ENCODE measurements at regions not wholly inside any gene's neighbourhood (a gene's known extent, or its start where the extent isn't known, plus 50 kb on each side); places are given as distances from the start of the nearest gene placed in this dataset.

GRCh38 chr2:216569765-216570164 is 63.5 kb upstream of the IGFBP2 start:
- TF ChIP-seq, protein P1, sequence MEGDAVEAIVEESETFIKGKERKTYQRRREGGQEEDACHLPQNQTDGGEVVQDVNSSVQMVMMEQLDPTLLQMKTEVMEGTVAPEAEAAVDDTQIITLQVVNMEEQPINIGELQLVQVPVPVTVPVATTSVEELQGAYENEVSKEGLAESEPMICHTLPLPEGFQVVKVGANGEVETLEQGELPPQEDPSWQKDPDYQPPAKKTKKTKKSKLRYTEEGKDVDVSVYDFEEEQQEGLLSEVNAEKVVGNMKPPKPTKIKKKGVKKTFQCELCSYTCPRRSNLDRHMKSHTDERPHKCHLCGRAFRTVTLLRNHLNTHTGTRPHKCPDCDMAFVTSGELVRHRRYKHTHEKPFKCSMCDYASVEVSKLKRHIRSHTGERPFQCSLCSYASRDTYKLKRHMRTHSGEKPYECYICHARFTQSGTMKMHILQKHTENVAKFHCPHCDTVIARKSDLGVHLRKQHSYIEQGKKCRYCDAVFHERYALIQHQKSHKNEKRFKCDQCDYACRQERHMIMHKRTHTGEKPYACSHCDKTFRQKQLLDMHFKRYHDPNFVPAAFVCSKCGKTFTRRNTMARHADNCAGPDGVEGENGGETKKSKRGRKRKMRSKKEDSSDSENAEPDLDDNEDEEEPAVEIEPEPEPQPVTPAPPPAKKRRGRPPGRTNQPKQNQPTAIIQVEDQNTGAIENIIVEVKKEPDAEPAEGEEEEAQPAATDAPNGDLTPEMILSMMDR (IDR thresholded peaks at IDR 0.05; ENCODE audit: borderline replicate concordance, extremely low read depth, low read length, poor library complexity, severe bottlenecking) = no peak
- no peak for TF ChIP-seq EZH2 (IDR thresholded peaks at IDR 0.05; ENCODE audit: borderline replicate concordance, low read depth, low read length, severe bottlenecking)
- Histone ChIP-seq H3K4me3 (ENCODE audit: low read depth in 1 of 2, low read length in 2 of 2) (no peak overlapping the region), H3K4me1 (ENCODE audit: insufficient read depth, low read length) (no peaks in the 10 kb centered on the region), H3K36me3 (ENCODE audit: insufficient read depth, low read length) (no peaks in the 10 kb centered on the region), H3K27me3 (ENCODE audit: insufficient read depth, low read length, poor library complexity) (no peaks in the 10 kb centered on the region), H4K20me1 (ENCODE audit: insufficient read depth, low read length) (no peaks in the 10 kb centered on the region), H3K27ac (ENCODE audit: low read length) (no peak overlapping the region), H2AFZ (ENCODE audit: low read depth, low read length) (no peak overlapping the region), H3K9ac (ENCODE audit: low read depth, low read length) (no peak overlapping the region), H3K4me2 (ENCODE audit: insufficient read depth, low read length) (no peak overlapping the region), H3K9me3 (ENCODE audit: insufficient read depth, low read length, severe bottlenecking) (no peaks in the 10 kb centered on the region), H3K79me2 (ENCODE audit: insufficient read depth, low read length) (no peaks in the 10 kb centered on the region)
- no peak for DNase-seq
- no peak for ATAC-seq (ENCODE audit: insufficient read depth, low read depth)

DNA sequence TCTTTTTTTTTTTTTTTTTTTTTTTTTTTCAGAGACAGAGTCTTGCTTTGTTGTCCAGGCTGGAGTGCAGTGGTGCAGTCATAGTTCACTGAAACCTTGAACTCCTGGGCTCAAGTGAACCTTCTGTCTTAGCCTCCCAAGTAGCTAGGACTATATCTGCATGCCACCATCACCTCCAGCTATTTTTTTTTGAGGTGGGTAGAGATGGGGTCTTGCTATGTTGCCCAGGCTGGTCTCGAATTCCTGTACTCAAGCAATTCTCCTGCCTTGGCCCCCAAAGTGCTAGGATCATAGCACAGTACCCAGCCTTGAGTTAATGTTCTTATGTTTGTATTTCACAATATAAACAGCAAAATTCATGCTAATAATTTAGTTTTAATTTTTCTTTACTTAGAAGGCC is 62.9 kb upstream of the IGFBP2 start:
- H3K4me1 ChIP-seq (ENCODE audit: insufficient read depth, low read length) = peaks cover under 1% of the 10 kb centered on the region; the same call in 1 of the 2 replicates
- no peaks in the 10 kb centered on the region for H3K9me3 ChIP-seq (ENCODE audit: insufficient read depth, low read length, severe bottlenecking)
- no peak overlapping the region for H3K4me3 ChIP-seq (ENCODE audit: low read depth in 1 of 2, low read length in 2 of 2)
- no peak overlapping the region for H3K27ac ChIP-seq (ENCODE audit: low read length)
- no peaks in the 10 kb centered on the region for H4K20me1 ChIP-seq (ENCODE audit: insufficient read depth, low read length)
- TF ChIP-seq EZH2 (IDR thresholded peaks at IDR 0.05; ENCODE audit: borderline replicate concordance, low read depth, low read length, severe bottlenecking) = no peak
- TF ChIP-seq, protein P1 (IDR thresholded peaks at IDR 0.05; ENCODE audit: borderline replicate concordance, extremely low read depth, low read length, poor library complexity, severe bottlenecking) = no peak
- no peak overlapping the region for H3K4me2 ChIP-seq (ENCODE audit: insufficient read depth, low read length)
- H3K9ac ChIP-seq (ENCODE audit: low read depth, low read length) = no peak overlapping the region
- DNase-seq = no peak
- no peaks in the 10 kb centered on the region for H3K79me2 ChIP-seq (ENCODE audit: insufficient read depth, low read length)
- H2AFZ ChIP-seq (ENCODE audit: low read depth, low read length) = no peak overlapping the region
- ATAC-seq (ENCODE audit: insufficient read depth, low read depth) = no peak
- no peaks in the 10 kb centered on the region for H3K27me3 ChIP-seq (ENCODE audit: insufficient read depth, low read length, poor library complexity)
- no peaks in the 10 kb centered on the region for H3K36me3 ChIP-seq (ENCODE audit: insufficient read depth, low read length)

DNA sequence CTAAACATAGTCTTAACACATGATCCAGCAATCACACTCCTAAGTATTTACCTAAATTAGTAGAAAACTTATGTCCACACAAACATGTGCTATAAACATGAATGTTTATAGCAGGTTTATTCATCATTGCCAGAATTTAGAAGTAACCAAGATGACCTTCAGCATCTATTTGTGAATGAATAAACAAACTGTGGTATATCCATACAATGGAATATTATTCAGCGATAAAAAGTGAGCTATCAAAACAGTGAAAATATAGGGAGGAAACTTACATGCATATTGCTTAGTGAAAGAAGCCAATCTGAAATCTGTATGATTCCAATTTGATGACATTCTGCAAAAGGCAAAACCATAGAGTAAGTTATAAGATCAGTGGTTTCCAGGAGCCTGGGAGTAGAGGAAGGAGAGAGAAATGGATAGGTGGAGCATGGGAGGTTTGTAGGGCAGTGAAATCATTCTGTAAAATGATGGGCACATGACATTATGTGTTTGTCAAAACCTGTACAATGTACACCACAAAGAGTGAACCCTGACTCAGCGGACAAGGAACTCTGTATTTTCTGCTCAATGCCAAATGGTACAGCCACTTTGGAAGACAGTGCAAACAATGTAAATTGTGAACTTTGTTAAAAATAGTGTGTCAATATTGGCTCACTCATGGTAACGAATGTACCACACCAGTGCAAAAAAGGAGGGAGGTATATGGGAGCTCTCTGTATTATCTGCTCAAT is 61.9 kb upstream of the IGFBP2 start:
- Histone ChIP-seq H4K20me1 (ENCODE audit: insufficient read depth, low read length) (no peaks in the 10 kb centered on the region), H3K79me2 (ENCODE audit: insufficient read depth, low read length) (no peaks in the 10 kb centered on the region), H3K9ac (ENCODE audit: low read depth, low read length) (no peak overlapping the region), H2AFZ (ENCODE audit: low read depth, low read length) (no peak overlapping the region), H3K4me3 (ENCODE audit: low read depth in 1 of 2, low read length in 2 of 2) (no peak overlapping the region), H3K4me1 (ENCODE audit: insufficient read depth, low read length) (peaks cover 10% of the 10 kb centered on the region), H3K27ac (ENCODE audit: low read length) (no peak overlapping the region), H3K4me2 (ENCODE audit: insufficient read depth, low read length) (no peak overlapping the region), H3K36me3 (ENCODE audit: insufficient read depth, low read length) (no peaks in the 10 kb centered on the region), H3K27me3 (ENCODE audit: insufficient read depth, low read length, poor library complexity) (no peaks in the 10 kb centered on the region), H3K9me3 (ENCODE audit: insufficient read depth, low read length, severe bottlenecking) (no peaks in the 10 kb centered on the region)
- no peak for TF ChIP-seq EZH2 (IDR thresholded peaks at IDR 0.05; ENCODE audit: borderline replicate concordance, low read depth, low read length, severe bottlenecking)
- TF ChIP-seq, protein P1 (IDR thresholded peaks at IDR 0.05; ENCODE audit: borderline replicate concordance, extremely low read depth, low read length, poor library complexity, severe bottlenecking) = no peak
- ATAC-seq (ENCODE audit: insufficient read depth, low read depth) (no peak), DNase-seq (no peak)
